ENCODE measurements at regions not wholly inside any gene's neighbourhood (a gene's known extent, or its start where the extent isn't known, plus 50 kb on each side); places are given as distances from the start of the nearest gene placed in this dataset.

DNA sequence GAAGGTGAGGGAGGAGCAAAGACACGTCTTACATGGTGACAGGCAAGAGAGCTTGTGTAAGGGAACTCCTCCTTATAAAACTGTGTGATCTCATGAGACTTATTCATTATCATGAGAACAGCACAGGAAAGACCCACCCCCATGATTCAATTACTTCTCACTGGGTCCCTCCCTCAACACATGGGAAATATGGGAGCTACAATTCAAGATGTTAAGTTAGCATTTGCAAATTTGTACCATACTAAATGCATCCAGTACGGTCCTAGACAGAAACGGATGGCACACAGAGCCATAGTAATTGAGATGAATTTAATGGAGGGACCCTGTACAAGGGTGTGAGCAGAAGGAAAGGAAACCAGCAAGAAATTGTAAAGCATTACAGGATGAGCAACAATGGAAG, 765.8 kb upstream of the API5 start:
- in situ Hi-C loops (cut with MboI; ENCODE audit: low sequenced_read_pairs), result loop anchor here (25.0 kb wide), 1 partner anchor 1084 kb away; the partner anchor contains the start of gene LRRC4C

DNA sequence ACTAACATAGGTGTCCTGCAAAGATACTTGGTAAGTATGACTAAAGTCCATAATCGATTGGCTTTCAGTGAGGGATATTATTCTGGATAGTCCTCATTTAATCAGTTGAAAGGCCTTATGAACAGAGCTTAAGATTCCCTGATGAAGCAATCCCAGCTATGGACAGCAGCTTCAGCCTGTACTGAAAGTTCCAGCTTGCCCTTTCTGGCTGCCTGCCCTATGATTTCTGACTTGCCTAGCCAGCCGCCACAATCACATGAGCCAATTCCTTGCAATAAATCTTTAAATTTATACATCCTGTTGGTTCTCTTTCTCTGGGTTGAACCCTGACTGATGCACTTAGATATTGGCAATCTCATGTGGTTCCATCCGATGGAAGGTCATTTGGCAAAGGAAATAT, 759.0 kb upstream of the API5 start:
- in situ Hi-C loops (cut with MboI; ENCODE audit: low sequenced_read_pairs), result no loop called here

DNA sequence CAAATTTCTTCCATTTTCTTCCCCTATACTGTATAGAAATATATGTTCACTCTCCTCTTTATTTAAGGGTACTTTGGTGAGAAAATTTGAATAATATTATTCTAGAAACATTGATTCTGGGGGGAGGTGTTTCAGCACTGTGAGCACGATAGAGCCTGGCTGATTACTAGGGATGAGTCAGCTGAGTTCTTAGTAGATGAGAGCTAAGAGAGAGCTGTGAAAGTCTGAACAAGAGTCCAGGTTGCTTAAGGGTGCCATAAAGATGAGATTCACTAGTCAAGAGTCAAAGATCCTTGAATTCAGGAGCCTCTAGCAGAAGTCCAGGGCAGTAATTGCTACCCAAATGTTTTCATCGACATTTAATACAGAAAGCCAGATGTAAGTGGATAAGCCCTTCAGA, 756.6 kb upstream of the API5 start:
- in situ Hi-C loops (cut with MboI; ENCODE audit: low sequenced_read_pairs), result no loop called here

DNA sequence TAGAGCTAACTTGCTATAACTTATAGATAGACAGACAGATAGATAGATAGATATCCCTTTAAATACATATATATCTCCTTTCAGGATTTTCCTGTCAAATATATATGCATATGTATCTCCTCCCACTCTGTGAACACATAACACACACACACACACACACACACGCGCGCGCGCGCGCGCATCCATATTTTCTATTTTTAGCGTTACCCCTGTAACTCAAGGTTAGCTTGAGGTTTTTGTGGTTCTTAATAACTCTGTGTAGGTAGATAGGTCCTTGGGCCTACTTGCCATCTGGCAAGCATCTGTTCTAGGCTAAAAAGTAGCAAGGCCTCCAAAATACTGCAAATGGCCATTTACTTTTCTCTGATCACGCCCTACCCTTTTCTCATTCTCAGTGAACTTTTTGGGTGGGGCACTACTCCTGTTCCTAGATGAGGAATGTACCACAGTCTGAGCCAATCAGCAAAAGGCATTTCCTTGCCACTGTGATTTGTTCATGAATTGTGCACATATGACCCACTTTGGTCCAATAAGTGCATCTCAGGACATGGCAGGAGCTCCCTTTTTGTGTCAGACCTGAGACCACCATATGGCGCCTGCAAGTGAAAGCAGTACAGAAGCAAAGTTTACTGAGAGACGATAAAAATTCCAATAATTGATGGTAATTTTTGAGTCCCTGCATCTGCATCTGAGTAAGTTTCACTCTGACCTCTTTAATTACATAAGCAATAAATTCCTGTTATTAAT, 740.5 kb upstream of the API5 start:
- in situ Hi-C loops (cut with MboI; ENCODE audit: low sequenced_read_pairs), result no loop called here

DNA sequence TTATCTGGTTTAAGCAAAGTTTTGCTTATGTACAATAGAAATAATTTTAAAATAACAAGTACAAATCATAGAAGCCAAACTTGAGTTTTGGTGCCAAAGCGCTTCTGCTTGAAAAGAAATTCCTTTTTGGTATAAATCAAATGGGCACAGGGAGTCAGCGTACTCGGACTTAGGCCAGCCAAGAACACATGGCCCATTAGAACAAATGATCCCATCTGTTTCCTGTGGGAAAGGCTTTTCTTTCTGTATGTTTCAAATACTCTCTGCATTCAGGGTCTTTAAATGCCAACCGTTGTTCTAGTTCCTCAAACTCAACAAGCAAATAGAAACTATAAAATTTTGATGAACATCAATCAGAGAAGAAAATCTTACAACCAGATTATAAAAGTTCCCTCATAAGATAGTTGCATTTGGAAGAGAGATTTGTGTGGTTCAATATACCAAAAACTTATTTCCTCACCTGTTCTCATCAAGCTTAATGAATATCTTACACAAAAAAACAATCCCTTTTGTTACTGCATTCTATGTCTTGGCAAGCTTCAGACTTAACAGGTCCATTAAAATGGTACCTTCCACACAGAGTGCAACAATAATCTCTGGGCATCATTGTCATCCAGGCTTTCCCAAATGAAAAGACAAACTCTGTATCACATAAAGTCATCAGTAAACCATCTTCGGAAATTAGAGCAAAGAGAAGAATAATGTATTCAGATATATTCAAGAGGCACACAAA, 739.8 kb upstream of the API5 start:
- in situ Hi-C loops (cut with MboI; ENCODE audit: low sequenced_read_pairs), result no loop called here

DNA sequence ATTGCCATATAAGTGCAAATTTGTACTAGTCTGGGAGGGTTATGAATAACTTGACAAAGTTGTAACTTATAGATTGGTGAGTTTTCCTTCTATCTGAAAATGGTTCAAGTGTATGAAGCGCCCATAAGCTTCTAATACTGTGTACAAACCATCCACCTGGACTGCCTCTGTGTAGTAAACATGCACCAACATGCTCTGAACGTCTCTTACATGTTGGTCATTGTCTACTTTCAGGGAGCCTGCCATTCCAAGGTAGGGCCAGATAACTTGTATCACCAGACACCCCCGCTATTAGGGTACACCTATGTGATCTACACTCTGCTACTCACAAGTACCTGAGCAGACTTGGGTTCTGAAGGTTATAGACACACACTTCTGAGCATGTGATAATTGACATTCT, 735.5 kb upstream of the API5 start:
- in situ Hi-C loops (cut with MboI; ENCODE audit: low sequenced_read_pairs), result no loop called here

DNA sequence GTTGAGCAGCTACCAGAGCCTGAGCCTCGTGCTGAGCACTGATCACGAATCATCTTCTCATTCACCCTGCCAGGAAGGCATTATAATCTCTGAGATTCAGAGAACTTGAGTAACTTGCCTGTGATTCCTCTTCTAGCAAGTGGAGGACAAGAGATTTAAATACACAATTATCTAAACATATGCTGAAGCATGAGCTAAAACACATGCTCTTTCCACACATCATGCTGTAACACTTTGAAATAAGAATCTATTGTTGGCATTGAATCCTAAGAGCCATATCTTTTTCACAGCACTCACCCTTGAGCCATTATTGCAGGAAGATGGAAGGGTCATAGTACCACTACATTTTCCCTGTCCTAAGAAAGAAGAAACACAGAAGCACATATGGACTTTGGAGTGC, 722.5 kb upstream of the API5 start:
- in situ Hi-C loops (cut with MboI; ENCODE audit: low sequenced_read_pairs), result no loop called here

DNA sequence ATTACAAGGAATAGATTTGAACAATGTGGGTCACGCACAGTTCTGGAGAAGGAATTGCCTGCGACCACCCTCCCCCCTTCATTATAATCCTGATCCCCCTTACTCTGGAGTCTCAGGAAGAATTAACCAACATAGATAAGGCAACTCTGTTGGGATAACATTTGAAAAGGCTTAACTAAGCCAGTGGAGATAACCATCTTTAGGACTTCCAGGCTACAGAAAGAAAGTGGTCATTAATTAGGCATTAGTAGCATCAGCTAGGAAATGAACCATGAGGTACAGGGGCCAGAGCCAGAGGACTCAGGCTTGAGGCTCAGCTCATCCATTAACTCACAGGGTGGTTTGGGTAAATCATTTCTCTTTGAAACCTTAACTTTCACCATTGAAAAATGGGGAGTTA, 720.0 kb upstream of the API5 start:
- in situ Hi-C loops (cut with MboI; ENCODE audit: low sequenced_read_pairs), result no loop called here

DNA sequence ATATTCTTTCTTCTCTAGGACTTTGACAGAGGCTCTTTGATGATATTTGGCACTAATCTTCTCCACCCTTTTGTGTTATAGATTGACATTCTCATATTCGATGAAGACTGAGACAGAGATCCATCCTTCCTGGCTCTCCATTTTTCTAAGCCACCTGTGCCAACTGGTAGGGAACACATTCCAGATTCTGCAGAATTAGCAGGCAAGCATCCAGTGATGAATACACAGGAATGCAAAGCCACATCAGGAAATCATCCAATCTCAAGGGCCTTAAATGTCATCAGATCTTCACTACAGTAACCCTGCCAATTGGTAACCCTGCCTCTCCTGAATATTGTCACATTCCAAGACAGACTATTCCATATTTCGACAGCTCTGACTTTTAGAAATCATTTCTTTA, 718.4 kb upstream of the API5 start:
- in situ Hi-C loops (cut with MboI; ENCODE audit: low sequenced_read_pairs), result no loop called here

DNA sequence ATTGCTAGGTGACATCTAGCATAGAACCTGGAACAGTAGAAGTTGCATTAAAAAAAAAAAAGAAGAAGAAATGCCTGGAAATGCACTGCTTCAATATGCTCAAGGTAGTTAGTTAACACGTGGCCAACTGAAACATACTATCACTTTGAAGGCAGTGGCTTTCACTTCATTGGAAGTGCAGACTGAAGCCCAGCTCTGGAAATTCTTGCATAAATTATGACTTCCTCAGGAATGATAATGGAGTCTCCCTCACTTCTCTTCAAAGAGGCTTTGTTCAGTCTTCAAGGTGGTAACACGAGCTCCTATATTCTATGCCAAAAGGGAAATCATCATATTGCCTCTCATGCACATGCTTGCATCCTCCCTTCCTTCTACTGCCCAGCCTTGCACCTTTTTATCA, 715.9 kb upstream of the API5 start:
- in situ Hi-C loops (cut with MboI; ENCODE audit: low sequenced_read_pairs), result no loop called here

DNA sequence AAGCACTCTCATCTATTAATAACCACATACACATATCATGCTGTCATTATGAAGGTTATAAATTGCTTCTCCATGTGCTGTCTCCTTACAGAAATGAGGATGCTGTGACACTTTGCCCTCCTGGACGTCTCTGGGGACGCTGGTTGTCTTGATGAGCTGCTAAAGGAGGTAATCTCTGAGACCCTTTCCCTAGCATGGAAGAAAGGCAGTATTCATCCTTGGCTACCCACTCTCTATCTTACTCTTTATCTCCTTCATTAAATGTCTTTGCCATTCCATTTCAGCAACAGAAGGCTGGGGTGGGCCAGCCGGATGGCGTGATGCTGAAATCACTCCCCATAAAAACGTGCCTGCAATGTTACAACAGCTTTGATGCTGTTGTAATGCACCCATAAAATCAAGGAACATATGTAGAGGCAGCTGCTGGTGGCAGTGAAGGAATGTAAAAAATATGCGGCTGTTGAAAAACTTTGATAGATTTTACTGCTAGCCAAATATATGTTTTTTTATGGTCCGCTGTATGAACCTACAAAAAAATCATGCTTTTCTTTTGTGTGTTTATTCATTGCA, 715.1 kb upstream of the API5 start:
- in situ Hi-C loops (cut with MboI; ENCODE audit: low sequenced_read_pairs), result no loop called here

DNA sequence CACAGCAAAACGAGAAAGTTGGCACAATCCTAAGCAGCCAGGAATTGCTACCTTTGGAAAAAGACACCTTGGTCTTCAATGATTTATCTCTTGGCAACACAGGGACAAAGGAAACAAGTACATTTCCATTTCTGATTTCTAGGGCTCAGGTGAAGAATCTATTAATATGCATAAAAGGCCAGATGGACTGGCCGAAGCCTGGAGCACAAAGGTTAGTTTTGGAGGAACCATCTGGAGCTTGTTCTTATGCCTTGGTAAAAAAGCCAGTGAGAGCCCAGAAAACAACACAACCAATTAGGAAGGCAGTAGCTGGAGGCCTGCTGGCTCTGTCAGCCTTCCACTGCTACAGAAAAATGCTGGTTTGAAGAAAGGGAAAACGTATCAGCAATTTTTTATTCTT, 713.5 kb upstream of the API5 start:
- in situ Hi-C loops (cut with MboI; ENCODE audit: low sequenced_read_pairs), result no loop called here

DNA sequence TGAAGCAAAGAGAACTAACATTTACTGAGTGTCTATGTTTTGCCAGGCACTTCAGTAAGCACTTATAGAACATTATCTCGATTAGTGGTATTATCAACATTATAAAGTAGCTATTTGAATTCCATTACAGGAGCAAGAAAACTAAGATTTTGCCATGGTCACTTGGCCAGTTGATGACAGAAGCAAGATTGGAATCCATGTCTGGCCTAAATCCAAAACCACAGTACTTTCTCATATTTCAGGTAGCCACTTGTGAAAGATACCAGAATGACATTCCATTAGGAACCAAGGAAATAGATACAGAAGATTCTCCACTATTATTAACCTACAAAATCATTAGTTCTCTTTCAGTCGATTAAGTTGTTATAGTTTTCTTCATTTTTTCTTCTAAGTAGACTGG, 691.0 kb upstream of the API5 start:
- in situ Hi-C loops (cut with MboI; ENCODE audit: low sequenced_read_pairs), result no loop called here

DNA sequence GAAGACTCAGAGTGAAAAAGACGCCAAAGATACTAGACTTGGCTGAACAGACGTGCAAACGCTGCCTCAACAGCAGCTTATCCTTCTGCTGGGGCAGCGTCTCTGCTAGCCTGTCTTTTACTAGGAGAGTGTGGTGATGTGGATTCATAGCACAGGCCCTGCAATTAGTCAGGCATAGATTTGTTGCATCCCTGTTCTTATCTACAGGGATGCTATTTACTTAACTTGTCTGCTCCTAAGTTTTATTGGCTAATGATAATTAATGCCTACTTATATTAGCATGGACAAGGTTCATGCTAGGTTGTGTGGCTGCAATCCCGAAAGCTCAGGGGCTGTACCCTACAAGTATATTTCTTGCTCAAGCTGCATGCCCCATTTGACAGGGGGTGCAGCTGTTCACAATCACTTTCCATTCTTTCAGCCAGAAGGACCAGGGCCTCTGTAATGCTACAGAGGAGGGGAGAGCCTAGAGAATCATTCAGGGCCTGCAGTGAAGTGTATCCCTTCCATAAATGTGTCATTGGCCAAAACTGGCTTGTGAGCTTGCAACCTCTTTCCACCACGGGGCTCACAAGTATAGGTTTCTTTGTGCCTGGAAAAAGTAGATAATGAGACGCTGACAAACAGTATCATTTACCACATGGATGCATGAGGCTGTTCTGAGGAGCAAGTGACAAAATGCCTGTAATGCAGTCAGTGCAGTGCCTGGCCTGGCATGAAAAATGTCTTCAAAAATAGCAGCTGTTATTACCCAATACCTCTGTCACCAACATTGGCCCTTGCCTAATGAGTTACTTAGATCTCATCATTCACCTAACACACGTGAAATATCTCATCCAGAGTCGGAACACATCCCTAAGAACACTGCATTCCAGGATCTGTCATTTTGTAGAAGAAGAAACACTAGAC, 685.8 kb upstream of the API5 start:
- in situ Hi-C loops (cut with MboI; ENCODE audit: low sequenced_read_pairs), result no loop called here

DNA sequence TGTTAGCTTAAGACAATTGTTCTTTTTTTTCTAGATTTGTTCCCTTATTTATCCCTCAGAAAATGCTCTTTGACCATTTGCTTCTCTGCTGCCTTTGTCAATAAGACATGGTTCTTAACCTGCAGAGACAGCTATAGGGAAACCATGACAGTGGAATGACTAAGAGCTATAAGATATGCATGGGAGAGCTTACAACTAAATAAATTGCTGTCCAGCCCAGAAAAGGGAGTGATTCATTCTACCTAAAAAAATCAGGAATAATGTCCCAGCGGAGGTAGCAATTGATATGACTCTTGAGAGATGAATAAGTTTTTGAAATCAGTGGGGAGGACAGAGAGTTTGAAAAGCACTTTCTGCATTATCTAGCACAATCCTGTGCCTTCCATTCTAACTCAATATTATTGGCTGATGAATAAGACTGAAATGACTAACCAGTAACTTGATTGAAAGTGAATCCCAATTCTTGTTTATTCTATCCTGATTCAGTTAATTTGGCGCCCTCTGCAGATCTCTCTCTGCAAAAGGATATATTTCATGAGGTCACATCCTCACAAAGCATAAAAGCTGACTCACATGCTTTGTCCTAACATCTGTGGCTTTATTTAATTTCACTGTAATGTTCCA, 680.5 kb upstream of the API5 start:
- in situ Hi-C loops (cut with MboI; ENCODE audit: low sequenced_read_pairs), result no loop called here

DNA sequence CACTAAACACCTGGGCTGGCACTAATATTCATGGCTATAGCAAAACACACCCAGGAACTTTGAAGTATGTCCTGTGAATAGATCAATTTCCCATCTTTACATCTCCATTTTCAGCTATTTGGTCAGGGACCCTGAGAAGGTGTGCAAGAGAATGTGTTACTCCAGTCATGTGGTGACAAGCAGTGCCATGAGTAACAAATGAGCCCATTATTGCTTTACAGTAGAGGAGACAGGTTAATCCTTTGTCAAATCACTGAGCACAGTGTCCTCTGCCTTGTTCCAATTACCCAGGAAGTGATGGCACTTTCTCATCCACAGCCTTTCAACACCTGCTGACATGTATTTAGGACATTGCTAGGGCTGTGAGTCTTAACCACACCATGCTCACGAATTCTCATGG, 664.8 kb upstream of the API5 start:
- in situ Hi-C loops (cut with MboI; ENCODE audit: low sequenced_read_pairs), result no loop called here

DNA sequence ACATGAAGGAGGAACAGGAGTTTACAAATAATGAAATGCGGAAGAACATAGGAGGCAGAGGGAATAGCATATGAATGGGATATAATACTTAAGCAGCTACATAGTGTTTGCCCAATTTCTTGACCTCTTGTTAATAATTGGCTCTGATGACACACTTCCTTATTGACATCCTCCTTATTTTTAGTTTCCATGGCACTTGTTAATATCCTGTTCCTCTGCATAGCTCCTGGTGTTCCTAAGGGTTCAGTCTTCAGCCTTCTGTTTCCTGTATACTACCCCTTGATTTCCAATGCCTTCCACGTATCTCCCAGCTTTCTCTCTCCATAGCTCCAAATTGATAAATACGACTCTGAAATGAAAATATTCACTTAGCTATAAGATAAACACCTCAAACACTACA, 663.8 kb upstream of the API5 start:
- in situ Hi-C loops (cut with MboI; ENCODE audit: low sequenced_read_pairs), result no loop called here

DNA sequence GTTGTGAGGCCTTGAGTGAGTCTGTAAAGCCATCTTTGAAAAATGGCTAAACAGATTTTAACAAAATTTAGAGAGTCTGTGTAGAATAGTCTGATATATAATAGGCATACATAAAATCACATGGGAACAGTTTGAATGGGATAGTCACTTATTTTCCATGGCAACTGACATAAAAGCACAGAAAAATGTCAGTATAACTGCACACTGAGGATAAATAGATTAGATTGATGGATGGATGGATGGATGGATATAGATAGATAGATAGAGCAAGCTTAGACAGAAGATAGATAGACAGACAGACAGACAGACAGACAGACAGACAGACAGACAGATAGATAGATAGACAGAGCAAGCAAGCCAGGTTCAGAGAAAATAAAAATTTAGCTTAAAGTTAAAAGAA, 660.2 kb upstream of the API5 start:
- in situ Hi-C loops (cut with MboI; ENCODE audit: low sequenced_read_pairs), result no loop called here

DNA sequence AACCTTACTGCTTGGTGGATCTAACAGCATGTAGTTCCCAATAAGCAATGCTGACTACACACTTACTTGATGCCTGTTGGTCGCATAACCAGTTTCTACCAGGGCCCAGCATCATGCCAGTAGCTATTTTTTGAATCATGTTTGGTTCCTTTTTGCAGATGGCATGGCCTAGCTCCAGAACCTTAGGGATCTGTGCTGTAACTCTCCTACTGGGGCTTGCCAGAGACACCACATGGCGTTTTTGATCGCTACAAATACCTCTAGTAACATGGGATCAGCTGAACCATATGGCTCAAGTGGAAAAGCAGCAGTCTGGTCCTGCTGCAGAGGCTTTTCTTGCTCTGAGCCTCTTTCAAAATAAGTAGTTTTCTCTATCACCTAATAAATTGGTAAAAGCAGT, 654.6 kb upstream of the API5 start:
- in situ Hi-C loops (cut with MboI; ENCODE audit: low sequenced_read_pairs), result no loop called here

DNA sequence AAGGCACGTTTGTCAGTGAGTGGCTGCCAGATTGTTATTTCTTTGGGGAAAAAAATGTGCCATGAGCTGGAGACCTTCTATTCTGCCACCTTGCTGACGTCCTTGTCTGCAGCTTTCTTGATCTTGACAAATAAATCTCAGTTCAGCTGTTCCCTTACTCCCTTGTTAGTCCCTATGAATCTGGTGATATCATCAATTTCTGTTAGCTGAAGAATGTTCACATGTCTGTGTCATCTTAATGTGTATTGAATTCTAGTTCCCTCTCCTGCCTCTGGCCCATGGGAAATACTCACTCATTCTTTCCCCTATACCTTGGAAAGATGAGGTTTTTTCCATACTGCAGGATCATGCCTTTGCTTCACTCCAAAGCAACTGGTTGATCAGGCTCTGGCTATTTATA, 649.9 kb upstream of the API5 start:
- in situ Hi-C loops (cut with MboI; ENCODE audit: low sequenced_read_pairs), result no loop called here

All from HL-60/S4 treated with phorbol 12-myristate 13-acetate at 8.2 ng/mL for 4 days and 3 days (cell line).